ENCODE measurements at regions not wholly inside any gene's neighbourhood (a gene's known extent, or its start where the extent isn't known, plus 50 kb on each side); places are given as distances from the start of the nearest gene placed in this dataset.

- WGBS (ENCODE audit: insufficient coverage, insufficient read length) = no CpG with 5 or more reads among the region's 7 CpGs
- no peaks in the 10 kb centered on the region for H3K27me3 ChIP-seq (ENCODE audit: control insufficient read depth, insufficient read depth, low read length)
- no peaks in the 10 kb centered on the region for H3K9me3 ChIP-seq (ENCODE audit: control insufficient read depth, insufficient read depth, low read length)
These were observed 60.4 kb upstream of the TRPM1 start for GRCh38 chr15:31161951-31162350.

GRCh38 chr15:31162721-31163510 is 61.4 kb upstream of the TRPM1 start:
- H3K27me3 ChIP-seq (ENCODE audit: control insufficient read depth, insufficient read depth, low read length) = no peaks in the 10 kb centered on the region
- WGBS (ENCODE audit: insufficient coverage, insufficient read length) = no CpG with 5 or more reads among the region's 16 CpGs
- no peak overlapping the region for H3K4me3 ChIP-seq (ENCODE audit: low read length)
- no peaks in the 10 kb centered on the region; the same call in 1 of the 2 replicates for H3K4me1 ChIP-seq (ENCODE audit: control insufficient read depth, insufficient read depth, low read length)
- DNase-seq (ENCODE audit: low read depth, low spot score) = no peak
- H3K36me3 ChIP-seq (ENCODE audit: control insufficient read depth, insufficient read depth, low read length) = no peaks in the 10 kb centered on the region
- H3K9me3 ChIP-seq (ENCODE audit: control insufficient read depth, insufficient read depth, low read length) = no peaks in the 10 kb centered on the region
- H3K27ac ChIP-seq (ENCODE audit: low read length) = no peak overlapping the region

More at GRCh38 chr15:31161951-31162350, 60.4 kb upstream of the TRPM1 start:
- Histone ChIP-seq H3K36me3 (ENCODE audit: control insufficient read depth, insufficient read depth, low read length) (no peaks in the 10 kb centered on the region), H3K4me3 (ENCODE audit: low read length) (no peak overlapping the region), H3K27ac (ENCODE audit: low read length) (no peak overlapping the region), H3K4me1 (ENCODE audit: control insufficient read depth, insufficient read depth, low read length) (no peaks in the 10 kb centered on the region; the same call in 1 of the 2 replicates)
- no peak for DNase-seq (ENCODE audit: low read depth, low spot score)

- H3K27me3 ChIP-seq (ENCODE audit: control insufficient read depth, insufficient read depth, low read length) = no peaks in the 10 kb centered on the region
- DNase-seq (ENCODE audit: low read depth, low spot score) = no peak
- H3K4me3 ChIP-seq (ENCODE audit: low read length) = no peak overlapping the region
- H3K36me3 ChIP-seq (ENCODE audit: control insufficient read depth, insufficient read depth, low read length) = no peaks in the 10 kb centered on the region
- no peak overlapping the region for H3K27ac ChIP-seq (ENCODE audit: low read length)
- no CpG with 5 or more reads among the region's 6 CpGs for WGBS (ENCODE audit: insufficient coverage, insufficient read length)
- no peaks in the 10 kb centered on the region for H3K9me3 ChIP-seq (ENCODE audit: control insufficient read depth, insufficient read depth, low read length)
- H3K4me1 ChIP-seq (ENCODE audit: control insufficient read depth, insufficient read depth, low read length) = no peaks in the 10 kb centered on the region; the same call in 1 of the 2 replicates
These were observed 62.4 kb upstream of the TRPM1 start for GRCh38 chr15:31163769-31164572.

GRCh38 chr15:31164573-31164912 is 63.0 kb upstream of the TRPM1 start:
- Histone ChIP-seq H3K27me3 (ENCODE audit: control insufficient read depth, insufficient read depth, low read length) (no peaks in the 10 kb centered on the region), H3K27ac (ENCODE audit: low read length) (no peak overlapping the region), H3K4me1 (ENCODE audit: control insufficient read depth, insufficient read depth, low read length) (no peaks in the 10 kb centered on the region; the same call in 1 of the 2 replicates), H3K9me3 (ENCODE audit: control insufficient read depth, insufficient read depth, low read length) (no peaks in the 10 kb centered on the region), H3K36me3 (ENCODE audit: control insufficient read depth, insufficient read depth, low read length) (no peaks in the 10 kb centered on the region), H3K4me3 (ENCODE audit: low read length) (no peak overlapping the region)
- no peak for DNase-seq (ENCODE audit: low read depth, low spot score)
- WGBS (ENCODE audit: insufficient coverage, insufficient read length) = no CpG with 5 or more reads among the region's 1 CpG

GRCh38 chr15:31169558-31169957 is 68.0 kb upstream of the TRPM1 start:
- no CpG with 5 or more reads among the region's 7 CpGs for WGBS (ENCODE audit: insufficient coverage, insufficient read length)
- H3K36me3 ChIP-seq (ENCODE audit: control insufficient read depth, insufficient read depth, low read length) = no peaks in the 10 kb centered on the region
- no peak overlapping the region for H3K27ac ChIP-seq (ENCODE audit: low read length)
- H3K27me3 ChIP-seq (ENCODE audit: control insufficient read depth, insufficient read depth, low read length) = no peaks in the 10 kb centered on the region
- no peak overlapping the region for H3K4me3 ChIP-seq (ENCODE audit: low read length)
- no peak for DNase-seq (ENCODE audit: low read depth, low spot score)
- no peaks in the 10 kb centered on the region for H3K4me1 ChIP-seq (ENCODE audit: control insufficient read depth, insufficient read depth, low read length)
- H3K9me3 ChIP-seq (ENCODE audit: control insufficient read depth, insufficient read depth, low read length) = no peaks in the 10 kb centered on the region

DNA sequence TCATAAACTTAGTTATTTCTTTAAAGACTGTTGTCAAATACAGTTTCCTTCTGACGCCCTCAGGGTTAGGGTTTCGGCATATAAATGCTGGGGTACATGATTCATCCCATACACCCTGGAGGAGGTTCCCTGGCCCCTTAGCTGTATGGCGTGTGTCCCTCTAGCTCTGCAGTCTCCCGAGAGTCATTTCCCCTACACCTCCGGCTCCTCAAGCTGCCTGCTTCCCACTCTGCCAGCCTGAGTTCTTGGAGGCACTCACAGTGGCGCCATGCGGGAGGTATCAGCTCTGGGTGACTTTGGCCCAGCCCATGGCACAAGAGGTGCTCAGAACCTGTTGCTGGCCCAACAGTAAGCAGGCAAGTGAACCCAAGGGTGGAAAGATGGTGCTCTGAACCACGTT is 70.2 kb upstream of the TRPM1 start:
- Histone ChIP-seq H3K4me3 (ENCODE audit: low read length) (no peak overlapping the region), H3K27me3 (ENCODE audit: control insufficient read depth, insufficient read depth, low read length) (no peaks in the 10 kb centered on the region), H3K9me3 (ENCODE audit: control insufficient read depth, insufficient read depth, low read length) (no peaks in the 10 kb centered on the region), H3K27ac (ENCODE audit: low read length) (no peak overlapping the region), H3K4me1 (ENCODE audit: control insufficient read depth, insufficient read depth, low read length) (no peaks in the 10 kb centered on the region), H3K36me3 (ENCODE audit: control insufficient read depth, insufficient read depth, low read length) (no peaks in the 10 kb centered on the region)
- no CpG with 5 or more reads among the region's 8 CpGs for WGBS (ENCODE audit: insufficient coverage, insufficient read length)
- DNase-seq (ENCODE audit: low read depth, low spot score) = no peak

GRCh38 chr15:31172606-31173005 is 71.1 kb upstream of the TRPM1 start:
- WGBS (ENCODE audit: insufficient coverage, insufficient read length) = no CpG with 5 or more reads among the region's 6 CpGs
- Histone ChIP-seq H3K27me3 (ENCODE audit: control insufficient read depth, insufficient read depth, low read length) (no peaks in the 10 kb centered on the region), H3K27ac (ENCODE audit: low read length) (no peak overlapping the region), H3K9me3 (ENCODE audit: control insufficient read depth, insufficient read depth, low read length) (no peaks in the 10 kb centered on the region), H3K4me3 (ENCODE audit: low read length) (no peak overlapping the region), H3K4me1 (ENCODE audit: control insufficient read depth, insufficient read depth, low read length) (no peaks in the 10 kb centered on the region), H3K36me3 (ENCODE audit: control insufficient read depth, insufficient read depth, low read length) (no peaks in the 10 kb centered on the region)
- DNase-seq (ENCODE audit: low read depth, low spot score) = no peak

GRCh38 chr15:31173790-31174450 is 72.4 kb upstream of the TRPM1 start:
- 0 out of 2 replicates have a peak, but pooled peaks cover 2% of the 10 kb centered on the region for H3K4me1 ChIP-seq (ENCODE audit: control insufficient read depth, insufficient read depth, low read length)
- no peaks in the 10 kb centered on the region for H3K9me3 ChIP-seq (ENCODE audit: control insufficient read depth, insufficient read depth, low read length)
- WGBS (ENCODE audit: insufficient coverage, insufficient read length) = no CpG with 5 or more reads among the region's 2 CpGs
- no peak overlapping the region for H3K4me3 ChIP-seq (ENCODE audit: low read length)
- H3K27ac ChIP-seq (ENCODE audit: low read length) = no peak overlapping the region
- DNase-seq (ENCODE audit: low read depth, low spot score) = no peak
- H3K36me3 ChIP-seq (ENCODE audit: control insufficient read depth, insufficient read depth, low read length) = no peaks in the 10 kb centered on the region
- no peaks in the 10 kb centered on the region for H3K27me3 ChIP-seq (ENCODE audit: control insufficient read depth, insufficient read depth, low read length)

GRCh38 chr15:31175484-31175883 is 74.0 kb upstream of the TRPM1 start:
- no peak overlapping the region for H3K27ac ChIP-seq (ENCODE audit: low read length)
- no peak overlapping the region for H3K4me3 ChIP-seq (ENCODE audit: low read length)
- no peak for DNase-seq (ENCODE audit: low read depth, low spot score)
- H3K36me3 ChIP-seq (ENCODE audit: control insufficient read depth, insufficient read depth, low read length) = no peaks in the 10 kb centered on the region
- H3K4me1 ChIP-seq (ENCODE audit: control insufficient read depth, insufficient read depth, low read length) = 0 out of 2 replicates have a peak, but pooled peaks cover 2% of the 10 kb centered on the region
- no peaks in the 10 kb centered on the region for H3K9me3 ChIP-seq (ENCODE audit: control insufficient read depth, insufficient read depth, low read length)
- H3K27me3 ChIP-seq (ENCODE audit: control insufficient read depth, insufficient read depth, low read length) = no peaks in the 10 kb centered on the region
- no CpG with 5 or more reads among the region's 9 CpGs for WGBS (ENCODE audit: insufficient coverage, insufficient read length)

DNA sequence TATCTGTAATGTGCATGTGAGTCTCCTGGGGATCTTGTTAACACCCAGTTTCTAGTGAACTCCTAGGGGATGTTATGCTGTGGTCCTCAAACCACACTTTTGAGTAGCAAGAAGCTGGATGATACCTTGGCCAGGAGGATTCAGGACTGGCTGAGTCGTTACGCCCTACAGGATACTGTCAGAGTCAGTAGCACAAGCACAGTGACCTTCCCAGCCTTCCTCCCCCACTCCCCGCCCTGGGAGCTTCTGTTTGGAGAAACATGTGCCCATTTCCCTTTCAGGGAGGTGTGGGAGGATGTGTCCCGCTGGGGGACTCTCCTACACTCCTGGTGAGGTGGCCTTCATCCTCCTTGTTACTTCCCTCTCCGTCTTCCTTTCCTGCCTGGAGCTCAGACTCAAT is 76.4 kb upstream of the TRPM1 start:
- no peak overlapping the region for H3K4me3 ChIP-seq (ENCODE audit: low read length)
- WGBS (ENCODE audit: insufficient coverage, insufficient read length) = no CpG with 5 or more reads among the region's 5 CpGs
- H3K27me3 ChIP-seq (ENCODE audit: control insufficient read depth, insufficient read depth, low read length) = no peaks in the 10 kb centered on the region
- DNase-seq (ENCODE audit: low read depth, low spot score) = no peak
- no peaks in the 10 kb centered on the region for H3K36me3 ChIP-seq (ENCODE audit: control insufficient read depth, insufficient read depth, low read length)
- no peaks in the 10 kb centered on the region for H3K9me3 ChIP-seq (ENCODE audit: control insufficient read depth, insufficient read depth, low read length)
- 0 out of 2 replicates have a peak, but pooled peaks cover 2% of the 10 kb centered on the region for H3K4me1 ChIP-seq (ENCODE audit: control insufficient read depth, insufficient read depth, low read length)
- H3K27ac ChIP-seq (ENCODE audit: low read length) = no peak overlapping the region

Measured in iPS DF 6.9 (cell line).